Pancreas (tissue), 10 donors: ENCODE measurements at regions not wholly inside any gene's neighbourhood (a gene's known extent, or its start where the extent isn't known, plus 50 kb on each side); places are given as distances from the start of the nearest gene placed in this dataset.
"Not testable (repeated sequence)": the region's sequence is repeated elsewhere in the genome, so short reads cannot be mapped to it uniquely, and the experiment has no call there.

ENCODE experiments used
- ATAC-seq, 4 donors: fragments of 200-7000 bp; cut with Tn5 transposase; one replicate each; pipeline versions ENCODE4 v1.8.0 to v1.9.1; 2020; ENCODE audit warnings: mild to moderate bottlenecking in 4 of 4, moderate library complexity in 4 of 4
- DNase-seq, 6 donors: peaks; one replicate each; pipeline ENCODE4 v3.0.0-alpha.2; 2020
- FAIRE-seq: peaks from 2 replicates; lab custom pipeline; 2012; peaks lifted over from hg19 to GRCh38; lab: Jason Lieb, UNC
- H3K27ac ChIP-seq, 4 donors: fragments of 200-600 bp; sonication (generic); 1 replicate in 3 of 4; 2 replicates in 1 of 4; pipeline versions ENCODE4 v1.5.0 to v1.8.0; 2020
- H3K27me3 ChIP-seq, 4 donors: fragments of 200-600 bp; one replicate each; pipeline ENCODE4 v1.8.0; 2021
- H3K36me3 ChIP-seq, 3 donors: fragments of 200-600 bp; sonication (generic) in 1 of 3; one replicate each; pipeline versions ENCODE4 v1.5.0 to v1.8.0; 2020 to 2021
- H3K4me1 ChIP-seq, 3 donors: fragments of 200-600 bp; one replicate each; pipeline ENCODE4 v1.8.0; 2021
- H3K4me3 ChIP-seq, 4 donors: fragments of 200-600 bp; sonication (generic) in 2 of 4; one replicate each; pipeline versions ENCODE4 v1.5.0 to v1.8.0; 2020 to 2021
- H3K9me3 ChIP-seq, 4 donors: fragments of 200-600 bp; one replicate each; pipeline ENCODE4 v1.8.0; 2021
- CTCF ChIP-seq, 4 donors: fragments of 200-600 bp; sonication (generic) in 3 of 4; IDR thresholded peaks; one replicate each; pipeline versions ENCODE4 v1.5.0 to v1.8.0; 2021; ENCODE audit warnings: antibody characterized with exemption in 4 of 4
- WGBS, 2 donors: extraction: QIAGEN DNeasy Blood & Tissue Kit; methylation state at CpG; one replicate each; pipeline ENCODE4 v1.1.7; 2013; 5-methylcytosine and 5-hydroxymethylcytosine counted together
- intact Hi-C, 3 donors: fragments of 100-400 bp; cut with DNase I; formaldehyde crosslinking; loops; one replicate each; pipeline versions ENCODE4 v1.11.1 to v1.14.2; 2022
- donor health status: healthy with polysubstance abuse.
- donor health status: DM: no; HTN: no; CAD: no; lungs with moderate emphysema.
- donor health status: DM: no; HTN: no; CAD: no.
- donor health status: control.
- donor health status: control.
- donor health status: Bipolar disorder and iron deficiency.
- donor health status: DM: yes; HTN: yes; CAD: no.
- donor health status: DM: no; HTN: no; CAD: no.
- donor health status: DM: no; HTN: no; CAD: no.
- donor health status: DM: yes; HTN: yes; CAD: no.

- intact Hi-C loops, result no loop called here
- Histone ChIP-seq H3K4me1 (peaks cover 0 to 6% (median 0%) of the 10 kb centered on the region in 3 donors), H3K4me3 (no peak overlapping the region), H3K27me3 (no peaks in the 10 kb centered on the region), H3K27ac (peak overlapping the region in 2 of 4 donors; percentile 24 to 63), H3K9me3 (no peaks in the 10 kb centered on the region), H3K36me3 (no peaks in the 10 kb centered on the region)
- ATAC-seq, result peak; percentile 66 to 98 (median 94)
- no peak for FAIRE-seq
- no peak for TF ChIP-seq CTCF (IDR thresholded peaks at IDR 0.05)
- WGBS, 2 donors, result 12 to 18% methylated on average over 4 of the region's 4 CpGs
- peak in 3 of 6 donors; percentile 10 to 35 (median 31) for DNase-seq
Observed at GRCh38 chr3:69665026-69665737, 74.1 kb upstream of the MITF start.

- no peaks in the 10 kb centered on the region for H3K36me3 ChIP-seq
- H3K4me3 ChIP-seq, result no peak overlapping the region
- TF ChIP-seq CTCF (IDR thresholded peaks at IDR 0.05), result no peak
- H3K27me3 ChIP-seq, result no peaks in the 10 kb centered on the region
- H3K27ac ChIP-seq, result no peak overlapping the region
- H3K9me3 ChIP-seq, result no peaks in the 10 kb centered on the region
- peak in 1 of 6 donors; percentile 60 for DNase-seq
- intact Hi-C loops, result no loop called here
- ATAC-seq, result no peak
- peaks cover 0 to 6% (median 0%) of the 10 kb centered on the region in 3 donors for H3K4me1 ChIP-seq
- WGBS, 2 donors, result 87 to 97% methylated on average over 36 of the region's 36 CpGs
- no peak for FAIRE-seq
Observed at GRCh38 chr3:69660631-69661030, 78.6 kb upstream of the MITF start.

- Histone ChIP-seq H3K27me3 (no peaks in the 10 kb centered on the region), H3K4me3 (no peak overlapping the region), H3K36me3 (no peaks in the 10 kb centered on the region), H3K9me3 (no peaks in the 10 kb centered on the region), H3K4me1 (no peaks in the 10 kb centered on the region), H3K27ac (no peak overlapping the region)
- no peak for ATAC-seq
- DNase-seq, result no peak
- intact Hi-C loops, result no loop called here
- no peak for FAIRE-seq
- WGBS, 2 donors, result 65 to 69% methylated on average over 9 of the region's 9 CpGs
- no peak for TF ChIP-seq CTCF (IDR thresholded peaks at IDR 0.05)
Observed at GRCh38 chr3:69659180-69659910, 79.9 kb upstream of the MITF start.

DNA sequence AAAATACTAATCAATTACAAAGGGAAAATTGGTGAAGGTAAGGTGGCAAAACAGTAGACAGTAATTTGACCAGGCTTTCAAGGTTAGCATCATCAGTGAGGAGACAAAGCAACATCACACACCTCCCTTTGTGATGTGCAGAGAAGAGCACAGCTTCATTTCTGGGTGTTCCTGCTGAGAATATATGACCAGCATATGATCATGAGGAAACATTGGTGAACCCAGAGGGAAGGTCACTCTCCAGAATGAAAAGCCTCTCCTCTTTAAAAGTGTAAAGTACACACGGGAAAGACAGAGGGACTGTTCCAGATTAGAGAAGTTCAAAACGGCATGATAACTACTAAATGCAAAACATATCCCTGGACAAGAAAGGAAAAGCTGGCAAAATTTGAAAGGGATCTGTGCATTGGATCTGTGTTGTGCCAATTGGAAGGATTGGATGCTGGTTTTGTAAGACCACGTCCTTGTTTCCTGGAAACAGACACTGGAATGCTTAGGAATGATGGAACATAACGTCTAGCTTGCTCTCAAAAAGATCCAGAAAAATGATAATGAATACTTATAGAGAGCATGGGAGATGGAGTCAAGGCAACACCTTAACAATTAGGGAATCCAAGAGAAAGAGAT is 80.6 kb upstream of the MITF start:
- H3K9me3 ChIP-seq, result no peaks in the 10 kb centered on the region
- H3K4me1 ChIP-seq, result no peaks in the 10 kb centered on the region
- DNase-seq (no peak), ATAC-seq (no peak), FAIRE-seq (no peak)
- no peaks in the 10 kb centered on the region for H3K36me3 ChIP-seq
- H3K27ac ChIP-seq, result no peak overlapping the region
- WGBS, 2 donors, result 31 to 46% methylated on average over 4 of the region's 4 CpGs
- TF ChIP-seq CTCF (IDR thresholded peaks at IDR 0.05), result no peak
- no peak overlapping the region for H3K4me3 ChIP-seq
- intact Hi-C loops, result no loop called here
- H3K27me3 ChIP-seq, result no peaks in the 10 kb centered on the region

- ATAC-seq, FAIRE-seq, intact Hi-C loops: not testable (repeated sequence)
Observed at GRCh38 chr3:69657030-69657429, 82.2 kb upstream of the MITF start.

More at GRCh38 chr3:69657030-69657429, 82.2 kb upstream of the MITF start:
- H3K27me3 ChIP-seq, H3K4me1 ChIP-seq, H3K4me3 ChIP-seq, H3K36me3 ChIP-seq, H3K27ac ChIP-seq, H3K9me3 ChIP-seq, DNase-seq: not testable (repeated sequence)
- WGBS, 2 donors, result 67 to 89% methylated on average over 3 of the region's 3 CpGs
